PC-3 (cell line): ENCODE measurements at regions not wholly inside any gene's neighbourhood (a gene's known extent, or its start where the extent isn't known, plus 50 kb on each side); places are given as distances from the start of the nearest gene placed in this dataset.
A peak's percentile ranks its signal among the peaks of the same experiment; 100 is the strongest.

Experiments used
- ATAC-seq: fragments of 200-7000 bp; cut with Tn5 transposase; 2 replicates; pipeline ENCODE4 v1.9.1; 2020; ENCODE audit warnings: mild to moderate bottlenecking, moderate library complexity
- BruUV-seq: library from RNA; stranded (reverse); fragments of 400-500 nt; replicated peaks from 2 replicates; lab custom pipeline; 2021; lab: Mats Ljungman, UMichigan
- CTCF ChIA-PET: fragments of 300-600 bp; sonication (Branson Sonifier 250); formaldehyde crosslinking; loops from one replicate; lab custom pipeline; 2022; ENCODE audit warnings: antibody characterized with exemption; lab: Charles Lee
- POLR2A ChIA-PET: fragments of 300-600 bp; sonication (Branson Sonifier 250); formaldehyde crosslinking; loops from one replicate; lab custom pipeline; 2022; ENCODE audit warnings: antibody characterized with exemption; ENCODE audit not compliant: unreplicated experiment; lab: Charles Lee
- DNase-seq: peaks from one replicate; pipeline ENCODE4 v3.0.0-alpha.2; 2015
- H2AFZ ChIP-seq: fragments of 300-600 bp; sonication (generic); 2 replicates; pipeline ENCODE4 v1.6.0; 2016; ENCODE audit warnings: antibody characterized with exemption, low read length
- H3F3A ChIP-seq: fragments of 300-600 bp; sonication (generic); one replicate; pipeline ENCODE4 v1.6.0; 2017; ENCODE audit warnings: antibody characterized with exemption, low read length, control low read depth, mild to moderate bottlenecking; ENCODE audit not compliant: unreplicated experiment
- H3K27ac ChIP-seq: fragments of 300-600 bp; sonication (generic); 2 replicates; pipeline ENCODE4 v1.5.1; 2016; ENCODE audit warnings: mild to moderate bottlenecking, low read length
- H3K27me3 ChIP-seq: fragments of 300-600 bp; sonication (generic); 2 replicates; pipeline ENCODE4 v1.6.1; 2016; ENCODE audit warnings: low read length, mixed read lengths
- H3K36me3 ChIP-seq: fragments of 300-600 bp; sonication (generic); 2 replicates; pipeline ENCODE4 v1.6.1; 2016; ENCODE audit warnings: low read depth, mixed run types, low read length, mixed read lengths
- H3K4me1 ChIP-seq: fragments of 300-600 bp; sonication (generic); 2 replicates; pipeline ENCODE4 v1.5.1; 2016; ENCODE audit warnings: low read length; ENCODE audit not compliant: insufficient read depth
- H3K4me2 ChIP-seq: fragments of 300-600 bp; sonication (generic); 2 replicates; pipeline ENCODE4 v1.6.0; 2016; ENCODE audit warnings: low read length
- H3K4me3 ChIP-seq: fragments of 300-600 bp; sonication (generic); 2 replicates; pipeline ENCODE4 v1.5.1; 2016; ENCODE audit warnings: mild to moderate bottlenecking, low read length, mixed read lengths
- H3K79me2 ChIP-seq: fragments of 300-600 bp; sonication (generic); 2 replicates; pipeline ENCODE4 v1.6.1; 2017; ENCODE audit warnings: low read length, mixed read lengths
- H3K9ac ChIP-seq: fragments of 300-600 bp; sonication (generic); 2 replicates; pipeline ENCODE4 v1.6.0; 2016; ENCODE audit warnings: mild to moderate bottlenecking, low read length
- H3K9me2 ChIP-seq: fragments of 300-600 bp; sonication (generic); replicated peaks from 2 replicates; pipeline ENCODE4 v1.6.1; 2016; ENCODE audit warnings: mixed run types, low read length, mixed read lengths
- H3K9me3 ChIP-seq: fragments of 300-600 bp; sonication (generic); 2 replicates; pipeline ENCODE4 v1.6.1; 2016; ENCODE audit warnings: low read length, mixed read lengths
- H4K20me1 ChIP-seq: fragments of 300-600 bp; sonication (generic); 2 replicates; pipeline ENCODE4 v1.6.1; 2016; ENCODE audit warnings: low read length, mixed read lengths
- EZH2 ChIP-seq: fragments of 300-600 bp; sonication (generic); IDR thresholded peaks from one replicate; pipeline ENCODE4 v1.6.1; 2017; ENCODE audit warnings: antibody characterized with exemption, mild to moderate bottlenecking, low read length; ENCODE audit not compliant: unreplicated experiment
- EZH2phosphoT487 ChIP-seq: fragments of 300-600 bp; sonication (generic); IDR thresholded peaks from 2 replicates; pipeline ENCODE4 v1.6.1; 2018; ENCODE audit warnings: mild to moderate bottlenecking, antibody characterized with exemption, low read length, borderline replicate concordance
- intact Hi-C: fragments of 100-400 bp; cut with micrococcal nuclease; formaldehyde crosslinking; loops from 2 replicates; pipeline ENCODE4 v1.9.0; 2023
- TF ChIP-seq, protein P1 (sequence below): fragments of 300-600 bp; sonication (generic); conservative IDR thresholded peaks from 2 replicates; pipeline ENCODE4 v1.5.1; 2017; ENCODE audit warnings: antibody characterized with exemption, low read depth, mild to moderate bottlenecking, low read length

DNA sequence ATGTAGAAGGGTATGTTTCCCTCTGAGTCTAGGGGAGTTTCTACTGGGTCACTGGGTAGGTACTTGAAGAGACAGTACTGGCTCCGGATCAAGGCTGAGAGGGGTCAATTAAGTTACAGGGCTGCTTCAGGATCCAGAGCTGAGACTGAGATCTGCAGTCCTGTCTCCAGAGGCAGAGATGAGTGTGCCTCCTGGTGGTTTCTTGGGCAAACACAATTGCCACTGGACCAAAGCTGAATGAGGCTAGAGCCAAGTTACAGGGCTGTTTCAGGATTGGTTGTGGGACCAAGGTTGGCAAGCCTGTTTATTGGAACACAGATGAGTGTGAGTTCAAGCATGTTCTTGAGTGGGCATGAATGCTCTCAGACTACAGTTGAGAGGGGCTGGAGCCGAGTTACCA, 157.9 kb downstream of the ADCYAP1 start:
- H3K9ac ChIP-seq, result no peak overlapping the region
- no peaks in the 10 kb centered on the region for H3K4me1 ChIP-seq
- no TSS peak for BruUV-seq
- H3F3A ChIP-seq, result no peaks in the 10 kb centered on the region
- DNase-seq (no peak), ATAC-seq (no peak)
- intact Hi-C loops, result no loop called here
- no peaks in the 10 kb centered on the region for H3K9me3 ChIP-seq
- no peaks in the 10 kb centered on the region for H3K27me3 ChIP-seq
- H3K4me3 ChIP-seq, result no peak overlapping the region
- ChIA-PET POLR2A (no interaction called here), CTCF (no interaction called here)
- no peaks in the 10 kb centered on the region for H4K20me1 ChIP-seq
- no peaks in the 10 kb centered on the region for H3K36me3 ChIP-seq
- no peaks in the 10 kb centered on the region for H3K79me2 ChIP-seq
- H3K9me2 ChIP-seq, result no peaks in the 10 kb centered on the region
- H2AFZ ChIP-seq, result no peak overlapping the region
- TF ChIP-seq, protein P1, sequence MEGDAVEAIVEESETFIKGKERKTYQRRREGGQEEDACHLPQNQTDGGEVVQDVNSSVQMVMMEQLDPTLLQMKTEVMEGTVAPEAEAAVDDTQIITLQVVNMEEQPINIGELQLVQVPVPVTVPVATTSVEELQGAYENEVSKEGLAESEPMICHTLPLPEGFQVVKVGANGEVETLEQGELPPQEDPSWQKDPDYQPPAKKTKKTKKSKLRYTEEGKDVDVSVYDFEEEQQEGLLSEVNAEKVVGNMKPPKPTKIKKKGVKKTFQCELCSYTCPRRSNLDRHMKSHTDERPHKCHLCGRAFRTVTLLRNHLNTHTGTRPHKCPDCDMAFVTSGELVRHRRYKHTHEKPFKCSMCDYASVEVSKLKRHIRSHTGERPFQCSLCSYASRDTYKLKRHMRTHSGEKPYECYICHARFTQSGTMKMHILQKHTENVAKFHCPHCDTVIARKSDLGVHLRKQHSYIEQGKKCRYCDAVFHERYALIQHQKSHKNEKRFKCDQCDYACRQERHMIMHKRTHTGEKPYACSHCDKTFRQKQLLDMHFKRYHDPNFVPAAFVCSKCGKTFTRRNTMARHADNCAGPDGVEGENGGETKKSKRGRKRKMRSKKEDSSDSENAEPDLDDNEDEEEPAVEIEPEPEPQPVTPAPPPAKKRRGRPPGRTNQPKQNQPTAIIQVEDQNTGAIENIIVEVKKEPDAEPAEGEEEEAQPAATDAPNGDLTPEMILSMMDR, result 0 out of 2 replicates have a peak, but pooled peaks have one; percentile 29
- TF ChIP-seq EZH2phosphoT487, result no peak
- no peak overlapping the region for H3K27ac ChIP-seq
- H3K4me2 ChIP-seq, result no peak overlapping the region

- Histone ChIP-seq H3K79me2 (no peaks in the 10 kb centered on the region), H3K9ac (no peak overlapping the region), H3K27me3 (no peaks in the 10 kb centered on the region), H3K4me1 (no peaks in the 10 kb centered on the region), H3K36me3 (no peaks in the 10 kb centered on the region), H3K27ac (no peak overlapping the region), H3K4me3 (no peak overlapping the region), H4K20me1 (no peaks in the 10 kb centered on the region), H3K9me3 (no peaks in the 10 kb centered on the region), H3K4me2 (no peak overlapping the region), H3K9me2 (no peaks in the 10 kb centered on the region), H3F3A (no peaks in the 10 kb centered on the region), H2AFZ (no peak overlapping the region)
- ChIA-PET POLR2A (no interaction called here), CTCF (no interaction called here)
- TF ChIP-seq, protein P1, result no peak
- no peak for TF ChIP-seq EZH2
- no peak for TF ChIP-seq EZH2phosphoT487
- DNase-seq (no peak), ATAC-seq (no peak)
- intact Hi-C loops, result no loop called here
- BruUV-seq, result no TSS peak
Observed at GRCh38 chr18:1075322-1075721, 170.7 kb downstream of the ADCYAP1 start.

DNA sequence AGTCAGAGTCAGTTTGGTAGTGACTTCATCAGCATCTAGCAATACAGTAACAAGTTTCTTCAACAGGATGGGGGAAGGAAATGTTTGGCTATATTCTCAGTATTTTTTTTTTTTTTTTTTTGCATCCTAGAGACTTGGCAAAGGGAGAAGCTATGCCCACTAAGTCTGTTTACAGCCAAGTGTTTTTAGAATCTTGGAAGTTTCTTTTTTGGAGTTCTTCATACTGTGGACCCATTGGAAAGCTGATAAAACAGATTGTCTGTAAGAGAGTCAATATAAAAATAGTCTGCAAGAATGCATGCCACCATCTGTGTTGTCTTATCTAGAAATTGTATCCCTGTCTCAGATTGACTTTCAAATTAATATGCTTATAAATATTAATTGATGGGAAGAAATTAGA, 171.2 kb downstream of the ADCYAP1 start:
- intact Hi-C loops, result no loop called here
- TF ChIP-seq, protein P1, result no peak
- no peak for TF ChIP-seq EZH2
- TF ChIP-seq EZH2phosphoT487, result no peak
- DNase-seq (no peak), ATAC-seq (no peak)
- Histone ChIP-seq H2AFZ (no peak overlapping the region), H3K9me2 (no peaks in the 10 kb centered on the region), H3K4me2 (no peak overlapping the region), H3K4me3 (no peak overlapping the region), H3K27ac (no peak overlapping the region), H3K79me2 (no peaks in the 10 kb centered on the region), H3K36me3 (no peaks in the 10 kb centered on the region), H4K20me1 (no peaks in the 10 kb centered on the region), H3K4me1 (no peaks in the 10 kb centered on the region), H3K9me3 (no peaks in the 10 kb centered on the region), H3K9ac (no peak overlapping the region), H3F3A (no peaks in the 10 kb centered on the region), H3K27me3 (no peaks in the 10 kb centered on the region)
- CTCF ChIA-PET, result no interaction called here
- POLR2A ChIA-PET, result no interaction called here
- no TSS peak for BruUV-seq
